Fibroblast of the aortic adventitia (primary cell): ENCODE measurements at regions not wholly inside any gene's neighbourhood (a gene's known extent, or its start where the extent isn't known, plus 50 kb on each side); places are given as distances from the start of the nearest gene placed in this dataset.

Experiments
- DNase-seq: peaks from one replicate; pipeline ENCODE4 v3.0.0-alpha.2; 2010; ENCODE audit warnings: low read depth
- H3K4me3 ChIP-seq: 2 replicates; pipeline ENCODE4 v1.5.1; 2011; ENCODE audit warnings: low read depth, mild to moderate bottlenecking, control low read depth, low read length, moderate library complexity
- CTCF ChIP-seq: IDR thresholded peaks from 2 replicates; pipeline ENCODE4 v1.5.1; 2011; ENCODE audit warnings: mild to moderate bottlenecking, low read length, control low read depth, inconsistent platforms; ENCODE audit not compliant: insufficient read depth

- no peak for DNase-seq
- no peak overlapping the region for H3K4me3 ChIP-seq
- no peak for TF ChIP-seq CTCF
Observed at GRCh38 chr11:79960461-79960860, 519.6 kb upstream of the TENM4 start.

DNA sequence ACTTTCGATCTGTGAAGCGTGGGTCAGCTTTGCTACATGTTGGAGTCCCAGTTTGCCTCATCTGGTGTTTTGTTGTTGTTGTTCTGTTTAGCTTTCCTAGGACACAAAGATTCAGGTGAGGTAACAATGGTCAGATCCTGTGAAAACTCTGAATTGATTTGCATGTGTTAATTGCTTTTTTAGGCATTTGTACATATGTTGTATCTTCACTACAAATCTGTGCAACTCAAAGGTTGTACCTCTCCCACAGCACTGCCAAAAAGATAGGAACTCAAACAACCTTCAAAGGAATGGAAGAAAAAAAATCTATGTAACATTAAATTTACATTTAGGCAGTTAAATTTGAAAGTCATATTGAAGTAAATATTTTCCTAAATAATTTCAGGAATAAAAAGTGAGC is 518.5 kb upstream of the TENM4 start:
- no peak overlapping the region for H3K4me3 ChIP-seq
- no peak for DNase-seq
- TF ChIP-seq CTCF, result no peak

- no peak for TF ChIP-seq CTCF
- H3K4me3 ChIP-seq, result no peak overlapping the region
- DNase-seq, result no peak
Observed at GRCh38 chr11:79957702-79958101, 516.9 kb upstream of the TENM4 start.

DNA sequence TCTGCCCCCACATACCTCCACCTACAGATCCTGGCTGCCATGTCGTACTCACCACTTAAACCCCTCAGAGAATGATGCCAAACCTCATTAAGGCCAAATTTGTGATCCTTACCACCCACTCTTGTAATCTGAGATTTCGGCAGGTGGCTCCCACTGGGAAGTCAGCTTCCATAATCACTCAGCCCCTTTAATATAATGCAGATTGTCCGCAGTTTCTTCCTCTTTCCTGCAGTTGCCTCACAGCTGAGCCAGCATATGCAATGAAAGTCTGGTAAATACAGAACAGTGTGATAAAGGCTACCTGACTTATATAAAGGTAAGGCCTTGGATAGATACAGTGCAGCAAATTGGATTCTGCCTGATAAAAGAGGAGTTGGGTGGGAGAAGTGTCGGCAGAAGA is 515.2 kb upstream of the TENM4 start:
- no peak for TF ChIP-seq CTCF
- no peak overlapping the region for H3K4me3 ChIP-seq
- no peak for DNase-seq

- no peak overlapping the region for H3K4me3 ChIP-seq
- TF ChIP-seq CTCF, result no peak
- no peak for DNase-seq
Observed at GRCh38 chr11:79953629-79954028, 512.8 kb upstream of the TENM4 start.

GRCh38 chr11:79950741-79951140 is 509.9 kb upstream of the TENM4 start:
- DNase-seq, result no peak
- no peak for TF ChIP-seq CTCF

GRCh38 chr11:79950172-79950571 is 509.3 kb upstream of the TENM4 start:
- no peak for DNase-seq
- TF ChIP-seq CTCF, result no peak
- H3K4me3 ChIP-seq, result no peak overlapping the region

More at GRCh38 chr11:79950741-79951140, 509.9 kb upstream of the TENM4 start:
- no peak overlapping the region for H3K4me3 ChIP-seq
